GM18907 (cell line): ENCODE measurements at regions not wholly inside any gene's neighbourhood (a gene's known extent, or its start where the extent isn't known, plus 50 kb on each side); places are given as distances from the start of the nearest gene placed in this dataset.

Experiments
- ATAC-seq: cut with Tn5 transposase; IDR thresholded peaks from one replicate; pipeline ENCODE4 v1.9.1; 2021; ENCODE audit warnings: mild to moderate bottlenecking, moderate library complexity; ENCODE audit not compliant: unreplicated experiment

DNA sequence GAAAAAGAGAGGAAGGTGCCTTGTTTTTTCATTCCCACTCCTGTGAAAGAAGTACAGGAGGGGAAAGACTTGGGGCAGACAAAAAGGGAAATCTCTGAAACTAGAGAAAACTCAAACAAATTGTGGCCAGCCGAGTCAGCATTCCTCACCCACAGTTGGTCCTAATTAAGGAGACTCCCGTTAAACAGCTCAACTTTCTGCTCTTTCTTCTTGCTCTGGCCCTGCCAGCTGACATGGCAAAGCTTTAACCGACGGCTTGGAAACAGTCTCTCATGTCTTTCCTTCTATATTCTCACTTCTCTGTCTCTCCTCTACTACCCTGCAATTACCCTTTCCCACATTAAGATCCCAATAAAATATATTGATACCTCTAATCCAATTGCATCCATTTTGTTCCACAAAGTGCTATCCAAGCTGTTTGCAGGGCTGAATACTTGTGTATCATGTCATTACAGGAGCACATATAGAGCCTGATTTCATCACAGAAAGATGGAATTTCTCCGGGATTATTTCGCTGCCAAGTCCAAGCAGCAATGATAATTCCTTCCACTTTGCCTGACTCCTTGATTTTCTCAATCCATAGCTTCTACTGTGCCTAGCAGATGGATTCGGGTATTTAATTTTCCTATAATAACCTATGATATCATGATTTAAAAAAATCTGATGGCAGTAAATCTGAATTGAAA, 65.4 kb upstream of the IPO9 start:
- no peak for ATAC-seq

DNA sequence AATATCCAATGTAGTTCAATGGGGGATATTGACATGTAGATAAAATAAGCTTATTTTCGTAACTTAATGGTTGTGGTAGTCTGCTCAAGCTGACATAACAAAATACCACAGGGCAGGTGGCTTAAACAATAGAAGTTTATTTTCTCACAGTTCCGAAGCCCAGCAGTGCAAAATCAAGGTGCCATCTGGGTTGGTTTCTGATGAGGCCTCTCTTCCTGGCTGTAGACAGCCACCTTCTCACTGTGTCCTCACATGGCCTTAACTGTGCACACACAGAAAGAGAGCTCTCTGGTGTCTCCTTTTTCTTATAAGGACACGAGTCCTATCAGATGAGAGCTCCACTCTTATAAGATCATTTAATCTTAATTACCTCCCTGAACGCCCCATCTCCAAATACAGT, 64.8 kb upstream of the IPO9 start:
- no peak for ATAC-seq

DNA sequence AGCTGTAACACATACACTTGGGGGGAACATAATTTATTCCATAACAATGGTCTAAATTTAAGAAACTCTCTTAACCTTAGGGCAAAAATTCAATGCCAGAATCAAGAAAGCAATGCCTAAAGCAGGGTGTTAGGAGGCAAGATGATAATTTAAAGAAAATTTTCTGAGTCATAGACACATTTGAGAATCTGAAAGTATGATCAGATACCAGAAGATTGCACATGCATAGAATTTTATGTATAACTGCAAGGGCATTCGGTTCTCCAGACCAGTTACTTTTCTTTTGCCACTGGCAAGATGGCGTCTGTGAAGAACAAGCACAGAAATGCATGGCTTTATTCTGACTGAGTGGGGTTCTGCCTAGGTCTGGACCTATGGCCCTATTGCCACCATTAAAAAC, 64.4 kb upstream of the IPO9 start:
- ATAC-seq = no peak

DNA sequence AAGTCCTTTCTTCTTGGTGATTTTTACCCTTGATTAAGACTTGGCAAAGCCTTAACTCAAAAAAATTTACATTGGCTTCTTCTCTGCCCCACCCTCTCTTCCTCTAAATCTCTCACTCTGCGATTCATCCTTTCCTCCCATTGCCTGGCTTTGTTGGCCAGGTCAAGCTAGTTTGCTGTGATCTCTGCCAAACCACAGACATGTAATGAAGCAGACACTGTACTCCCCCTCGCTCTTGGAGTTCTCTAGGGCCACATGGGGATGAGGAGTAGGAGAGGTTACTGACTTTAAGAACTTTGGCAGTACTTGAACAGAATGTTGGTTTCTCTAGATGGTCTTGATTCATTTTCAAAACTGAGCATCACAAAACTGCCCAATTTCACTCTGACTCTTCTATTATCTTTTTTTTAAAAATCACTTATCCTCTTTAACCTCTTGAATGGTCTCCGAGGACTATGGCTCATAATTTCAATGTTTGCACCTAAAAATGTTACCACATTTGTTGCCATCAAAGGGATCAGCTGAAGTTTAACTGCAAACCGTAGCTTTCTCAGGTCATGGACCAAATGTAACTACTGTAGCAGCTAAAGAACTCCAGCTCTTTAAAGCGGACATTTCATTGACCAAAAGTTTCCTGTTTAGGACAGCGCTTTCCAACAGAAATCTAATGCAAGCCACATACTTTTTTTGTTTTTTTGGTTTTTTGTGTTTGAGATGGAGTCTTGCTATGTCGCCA, 62.7 kb upstream of the IPO9 start:
- ATAC-seq = no peak

DNA sequence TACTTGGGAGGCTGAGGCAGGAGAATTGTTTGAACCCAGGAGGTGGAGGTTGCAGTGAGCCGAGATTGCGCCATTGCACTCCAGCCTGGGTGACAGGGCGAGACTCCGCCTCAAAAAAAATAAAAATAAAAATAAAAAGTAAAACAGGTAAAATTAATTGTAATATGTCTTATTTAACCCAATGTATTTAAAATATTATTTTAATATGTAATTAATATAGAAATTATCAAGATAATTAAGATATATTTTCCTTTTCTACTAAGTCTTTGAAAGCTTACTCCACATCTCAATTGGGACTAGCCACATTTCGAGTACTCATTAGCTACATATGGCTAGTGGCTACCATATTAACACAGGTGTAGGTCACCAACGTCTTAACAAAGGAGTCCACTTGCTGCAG, 61.6 kb upstream of the IPO9 start:
- no peak for ATAC-seq

DNA sequence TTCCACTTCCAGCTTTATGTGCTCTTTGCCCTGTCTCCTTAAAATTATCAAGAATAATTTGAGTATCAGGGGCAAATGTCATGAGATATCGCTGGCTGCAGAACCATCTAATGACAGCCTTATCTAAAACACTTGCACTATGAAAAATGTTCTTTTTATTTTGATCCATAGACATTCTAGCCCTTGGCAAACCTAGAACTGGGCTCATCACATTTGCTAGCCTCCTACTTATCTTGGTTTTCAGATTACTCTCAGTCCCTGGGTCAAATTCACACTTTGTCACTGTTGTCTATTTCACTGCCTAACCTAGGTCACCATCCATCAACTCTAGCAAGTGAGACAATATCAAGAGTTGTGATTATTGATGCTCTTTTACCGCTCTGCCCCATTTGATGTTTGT, 59.9 kb upstream of the IPO9 start:
- no peak for ATAC-seq

DNA sequence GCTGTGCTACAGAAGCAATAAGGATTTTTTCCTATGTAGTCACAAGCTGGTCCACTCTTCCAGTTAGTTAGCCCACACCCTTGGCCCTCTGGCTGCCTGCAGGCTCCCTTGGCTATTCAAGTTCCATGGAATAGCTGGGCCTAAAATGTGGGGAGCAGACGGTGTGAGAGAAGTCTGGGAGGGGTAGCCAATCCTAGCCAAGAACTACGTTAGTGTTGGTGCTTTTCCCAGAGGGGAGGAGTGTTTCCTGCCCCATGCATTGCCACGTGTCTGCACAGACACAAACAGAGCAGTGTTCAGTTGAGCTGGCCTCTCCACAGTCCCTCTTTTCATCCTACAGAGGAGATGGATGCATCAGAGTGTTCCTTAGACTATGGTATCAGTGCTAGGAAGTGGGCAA, 59.0 kb upstream of the IPO9 start:
- ATAC-seq = no peak

DNA sequence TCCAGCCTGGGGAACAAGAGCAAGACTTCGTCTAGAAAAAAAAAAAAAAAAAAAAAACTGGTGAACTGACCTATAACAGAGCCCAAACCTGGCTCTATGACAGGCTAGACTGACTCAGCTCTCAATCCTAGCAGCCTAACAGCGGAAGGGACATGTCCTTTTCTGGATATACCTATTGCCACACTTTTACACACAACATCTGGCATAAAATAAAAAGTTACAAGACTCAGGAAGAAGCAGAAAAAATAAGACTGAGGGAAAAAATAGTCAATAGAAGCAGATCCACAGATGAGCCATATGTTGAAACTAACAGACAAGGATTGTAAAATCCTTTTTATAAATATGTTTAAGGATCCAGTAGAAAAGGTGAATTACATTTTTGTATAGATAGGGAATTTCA, 57.5 kb upstream of the IPO9 start:
- ATAC-seq = no peak

DNA sequence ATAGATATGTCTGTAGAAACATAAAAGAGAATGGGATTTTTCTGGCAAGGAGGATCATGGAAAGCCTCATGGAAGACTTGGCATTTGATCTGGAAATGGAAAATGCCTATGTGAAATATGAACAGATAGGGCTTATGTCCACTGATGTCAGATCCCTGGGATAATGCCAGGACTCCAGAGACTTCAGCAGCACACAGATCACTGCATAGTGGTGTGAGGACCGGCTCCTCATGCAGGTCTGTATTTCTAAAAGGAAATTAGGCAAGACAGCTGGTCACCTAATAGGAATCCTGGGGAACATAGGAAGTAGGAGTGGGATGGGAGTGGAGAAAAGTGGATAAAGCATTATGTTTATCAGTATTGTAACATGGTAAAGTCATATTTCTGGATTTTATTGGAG, 56.8 kb upstream of the IPO9 start:
- ATAC-seq = no peak

DNA sequence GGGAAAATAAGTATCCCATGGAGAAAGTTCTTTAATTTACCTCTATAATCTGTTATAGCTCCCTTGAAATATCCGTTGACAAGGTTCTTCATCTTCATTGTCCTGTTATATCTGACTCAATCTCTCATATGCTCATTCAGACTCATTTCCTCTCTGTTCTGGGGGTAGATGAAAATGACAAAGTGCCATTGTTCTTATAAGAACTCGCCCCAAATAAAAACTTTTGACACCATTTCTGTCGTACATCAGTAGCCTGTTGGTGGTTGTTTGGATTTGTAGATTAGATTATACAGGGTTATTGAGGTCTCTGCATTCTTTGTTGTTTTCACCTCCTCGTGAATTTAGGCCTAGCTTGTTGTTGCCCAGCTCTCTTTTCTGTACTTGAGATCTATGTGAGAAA, 55.2 kb upstream of the IPO9 start:
- ATAC-seq = no peak

DNA sequence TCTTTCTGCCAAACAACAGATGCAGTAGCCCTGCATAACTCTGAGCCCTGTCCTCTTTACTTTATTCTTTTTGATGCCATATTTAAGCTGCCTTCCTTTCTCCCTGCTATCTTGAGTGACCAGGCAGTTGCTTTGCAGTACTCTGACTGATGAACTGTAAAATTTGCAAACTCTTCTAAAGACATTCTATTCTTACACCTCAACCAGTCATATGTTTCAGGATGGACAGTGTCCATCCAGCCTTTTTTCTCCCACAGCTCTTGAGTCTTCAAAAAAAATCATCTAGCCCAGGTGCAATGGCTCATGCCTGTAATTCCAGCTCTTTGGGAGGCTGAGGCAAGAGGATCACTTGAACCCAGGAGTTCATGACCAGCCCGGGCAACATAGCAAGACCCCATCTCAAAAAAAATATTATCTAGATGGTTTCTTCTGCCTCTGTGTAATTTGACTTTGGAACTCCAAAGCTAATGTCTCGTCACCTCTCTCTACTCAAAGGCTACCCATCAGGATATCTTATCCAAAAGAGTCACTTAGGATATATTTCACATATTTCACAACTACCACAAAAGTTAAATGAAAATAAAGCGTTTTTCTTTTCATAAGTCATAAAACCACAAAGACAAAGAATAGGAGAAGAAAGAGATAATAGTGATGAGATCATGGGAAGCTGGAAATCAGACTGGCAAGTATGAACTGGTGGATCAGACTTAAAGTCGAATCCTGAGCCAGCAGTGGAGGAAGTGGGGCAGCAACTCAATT, 54.6 kb upstream of the IPO9 start:
- no peak for ATAC-seq

DNA sequence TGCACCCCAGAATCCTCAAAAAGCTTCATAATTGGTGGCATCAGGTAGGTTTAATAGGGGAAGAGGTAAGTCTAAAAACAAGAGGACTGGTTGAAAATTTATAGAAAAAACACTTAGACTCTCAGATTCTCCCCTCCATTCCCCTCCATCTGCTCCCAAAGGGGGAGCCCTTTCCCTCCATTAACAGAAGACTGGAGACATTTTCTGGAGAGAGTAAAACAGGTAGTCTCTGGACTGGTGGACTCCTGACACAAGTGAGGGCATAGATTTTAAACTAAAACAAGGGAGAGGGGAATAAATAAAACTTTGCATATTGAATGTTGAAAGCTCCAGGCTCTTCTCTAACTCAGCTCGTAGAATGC, 54.0 kb upstream of the IPO9 start:
- ATAC-seq = no peak

DNA sequence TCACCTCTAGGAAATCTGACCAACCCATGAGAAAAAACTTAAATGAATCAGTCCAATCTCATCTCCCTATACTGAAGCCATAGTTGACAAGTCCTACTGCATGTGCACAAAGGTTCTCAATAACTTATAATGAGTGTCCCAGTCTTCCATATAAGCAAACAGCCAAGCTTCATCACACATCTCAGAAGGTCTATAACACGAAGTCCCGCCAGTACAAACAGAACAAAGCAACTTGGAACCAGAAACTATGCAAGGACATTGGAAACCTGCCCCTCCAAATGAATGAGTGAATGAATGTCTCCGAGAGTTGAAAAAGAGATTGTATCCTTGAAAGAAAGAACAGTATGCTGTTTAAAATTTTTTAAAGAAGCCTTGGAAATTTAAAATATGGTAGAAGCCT, 53.6 kb upstream of the IPO9 start:
- ATAC-seq = no peak

DNA sequence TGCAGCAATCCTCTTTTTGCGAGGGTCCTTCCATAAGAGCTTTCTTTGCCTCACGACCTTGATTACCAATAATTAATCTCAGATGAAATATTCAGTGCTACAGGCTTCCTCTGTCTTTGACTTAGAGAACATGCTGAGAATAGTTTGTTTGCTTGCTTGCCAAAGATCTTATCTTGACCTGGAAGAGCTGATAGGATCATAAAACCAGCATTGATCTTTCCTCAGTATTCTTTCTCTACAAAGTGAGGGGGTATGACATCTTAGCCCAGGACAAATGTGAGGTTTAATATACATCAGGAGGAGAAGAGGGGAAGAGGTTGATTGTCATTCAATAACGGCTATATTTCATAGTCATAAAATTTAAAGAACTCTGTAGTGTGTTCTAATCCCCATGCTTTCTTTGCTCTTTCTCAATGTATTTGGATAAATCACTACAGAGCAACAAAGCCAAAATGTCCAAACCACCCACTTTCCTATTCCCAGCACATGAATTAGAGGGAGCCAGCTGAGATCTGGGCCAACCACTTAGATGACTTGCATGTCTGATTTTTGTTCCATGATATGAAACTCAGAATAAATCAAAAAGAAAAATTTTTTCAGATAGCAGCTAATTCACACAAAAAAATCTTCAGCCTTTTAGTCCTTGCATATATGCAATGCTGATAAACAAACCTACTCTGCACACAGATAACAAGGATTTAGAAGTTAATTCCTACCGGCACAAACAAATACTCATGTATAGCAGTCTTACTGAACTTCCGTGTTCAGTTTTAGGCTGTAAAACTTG, 50.5 kb upstream of the IPO9 start:
- ATAC-seq = no peak
